ENCODE measurements at regions not wholly inside any gene's neighbourhood (a gene's known extent, or its start where the extent isn't known, plus 50 kb on each side); places are given as distances from the start of the nearest gene placed in this dataset.
"Not testable (repeated sequence)": the region's sequence is repeated elsewhere in the genome, so short reads cannot be mapped to it uniquely, and the experiment has no call there.

DNA sequence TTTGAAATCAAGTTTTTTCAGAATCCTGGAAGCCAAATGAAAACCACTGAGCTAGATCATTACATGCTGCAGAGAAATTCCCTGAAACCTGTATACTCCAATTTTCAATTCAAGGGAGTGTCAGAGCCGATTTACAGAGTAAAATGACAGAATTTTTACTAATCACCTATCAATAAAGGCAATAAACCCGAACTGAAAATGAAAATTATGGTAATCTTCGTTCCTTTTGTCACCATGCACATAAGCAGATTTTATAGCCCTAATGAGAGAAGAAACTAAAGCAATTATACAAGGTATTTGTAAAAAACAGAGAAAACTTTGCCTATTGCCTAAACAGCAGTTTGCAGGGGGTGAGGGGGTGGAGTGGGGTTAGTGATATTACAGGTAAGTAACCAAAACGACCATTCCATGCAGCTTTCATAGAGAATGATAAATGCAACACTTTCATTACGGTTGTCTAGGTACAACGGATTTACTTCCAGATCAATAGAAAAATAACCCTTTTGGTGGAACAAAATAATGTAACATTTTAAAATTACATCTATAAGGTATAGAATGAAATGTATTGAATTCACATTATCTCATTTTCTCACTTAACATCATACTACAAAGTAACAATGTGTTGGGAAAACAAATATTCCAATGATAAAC, 115.2 kb upstream of the BEND6 start:
- DNase-seq (ENCODE audit: low spot score) = no peak

DNA sequence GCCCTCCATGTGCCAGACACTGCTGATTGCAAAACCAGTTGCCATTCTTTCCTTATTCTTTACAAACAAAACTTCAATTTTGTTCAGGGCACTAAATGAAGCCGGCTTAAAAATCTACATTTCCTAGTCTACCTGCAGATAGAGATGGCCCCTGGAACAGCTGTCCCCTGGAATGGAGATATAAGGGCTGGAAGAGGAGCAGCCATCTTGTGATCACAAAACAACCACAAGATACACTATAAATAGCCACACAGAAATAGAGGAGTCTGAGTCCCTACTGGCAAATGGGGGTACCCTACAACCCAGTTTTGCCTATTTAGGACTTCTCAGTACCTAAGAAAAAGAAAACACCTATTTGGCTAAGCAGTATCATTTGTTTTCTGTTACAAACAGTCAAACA, 115.9 kb upstream of the BEND6 start:
- DNase-seq (ENCODE audit: low spot score) = no peak

DNA sequence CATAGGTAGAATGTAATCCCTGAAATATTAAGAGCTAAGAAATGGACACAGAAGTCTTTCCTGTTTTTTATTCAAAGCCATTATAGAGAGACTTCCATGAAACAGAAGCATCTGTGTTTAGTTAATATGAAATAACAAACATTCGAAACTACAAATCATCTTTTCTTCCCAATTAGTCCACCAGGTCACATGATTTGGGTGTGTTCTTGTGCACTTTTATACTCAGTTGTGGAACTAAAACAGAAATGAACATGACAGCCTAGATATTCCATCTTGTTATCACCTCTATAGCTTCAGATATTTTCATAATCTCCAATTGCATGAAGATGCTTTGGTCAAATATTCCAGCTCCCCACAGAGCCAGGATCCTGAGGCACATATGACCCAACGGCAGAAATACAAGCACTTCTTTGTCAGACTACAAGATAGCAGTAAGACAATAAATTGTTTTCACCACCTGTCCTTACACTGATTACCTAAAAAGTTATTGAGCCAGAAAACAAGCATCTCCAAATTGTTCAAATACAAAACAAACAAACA, 116.8 kb upstream of the BEND6 start:
- DNase-seq (ENCODE audit: low spot score) = no peak

DNA sequence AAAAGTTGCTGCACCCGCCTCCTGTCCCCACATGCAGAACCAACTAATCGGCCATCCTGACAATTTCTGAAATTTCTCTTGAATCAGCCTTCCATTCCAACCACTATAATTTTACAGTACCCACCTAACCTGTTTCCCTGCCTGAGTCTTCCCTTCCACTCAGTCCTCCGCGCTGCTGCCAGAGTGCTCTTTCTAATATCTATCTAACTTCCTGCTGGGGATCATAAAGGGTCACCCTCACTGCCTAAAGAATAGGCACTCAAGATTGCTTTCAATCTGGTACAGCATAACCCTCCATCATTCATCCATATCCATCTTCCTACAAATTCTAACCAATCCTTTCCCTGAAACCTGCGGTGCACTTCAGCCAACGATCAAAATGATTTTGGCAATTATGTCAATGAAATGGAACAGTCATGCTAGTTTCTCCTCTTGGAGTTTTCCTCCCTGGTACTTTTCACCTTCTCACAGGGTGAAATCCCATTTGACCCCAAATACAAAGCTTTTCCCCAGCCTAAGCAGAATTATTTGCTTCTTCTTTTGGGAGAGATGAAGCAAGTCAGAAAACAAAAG, 117.5 kb upstream of the BEND6 start:
- DNase-seq (ENCODE audit: low spot score) = no peak

DNA sequence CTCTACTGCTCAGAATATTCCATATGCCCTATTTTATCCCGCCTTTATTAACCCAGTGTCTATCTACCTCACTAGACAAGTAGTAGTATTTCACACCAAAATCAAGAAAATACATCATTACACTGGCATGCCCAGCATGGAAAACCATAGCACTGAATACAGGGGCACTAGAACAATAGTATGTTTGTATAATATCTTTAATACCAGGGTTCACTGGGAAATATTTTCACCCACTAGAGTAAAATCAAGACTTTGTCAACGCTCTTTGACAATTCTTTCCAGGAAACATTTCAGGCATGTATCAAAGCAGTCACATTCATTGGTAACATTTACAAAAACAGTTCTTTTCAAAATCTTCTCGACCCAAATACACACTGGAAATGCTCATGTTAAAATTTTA, 119.3 kb upstream of the BEND6 start:
- peak; percentile 77 for DNase-seq (ENCODE audit: low spot score)

DNA sequence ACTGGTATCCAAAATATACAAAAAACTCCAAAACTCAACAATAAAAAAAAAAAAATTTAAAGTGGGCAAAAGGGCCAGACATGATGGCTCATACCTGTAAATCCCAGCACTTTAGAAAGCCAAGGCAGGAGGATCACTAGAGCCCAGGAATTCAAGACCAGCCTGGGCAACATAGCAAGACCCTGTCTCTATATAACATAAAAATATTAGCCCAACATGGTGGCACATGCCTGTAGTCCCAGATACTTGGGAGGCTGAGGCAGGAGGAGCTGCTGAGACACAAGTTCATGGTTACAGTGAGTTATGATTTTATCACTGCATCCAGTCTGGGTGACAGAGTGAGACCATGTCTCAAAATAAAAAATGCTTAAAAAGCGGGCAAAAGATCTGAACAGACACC, 121.0 kb upstream of the BEND6 start:
- no peak for DNase-seq (ENCODE audit: low spot score)

DNA sequence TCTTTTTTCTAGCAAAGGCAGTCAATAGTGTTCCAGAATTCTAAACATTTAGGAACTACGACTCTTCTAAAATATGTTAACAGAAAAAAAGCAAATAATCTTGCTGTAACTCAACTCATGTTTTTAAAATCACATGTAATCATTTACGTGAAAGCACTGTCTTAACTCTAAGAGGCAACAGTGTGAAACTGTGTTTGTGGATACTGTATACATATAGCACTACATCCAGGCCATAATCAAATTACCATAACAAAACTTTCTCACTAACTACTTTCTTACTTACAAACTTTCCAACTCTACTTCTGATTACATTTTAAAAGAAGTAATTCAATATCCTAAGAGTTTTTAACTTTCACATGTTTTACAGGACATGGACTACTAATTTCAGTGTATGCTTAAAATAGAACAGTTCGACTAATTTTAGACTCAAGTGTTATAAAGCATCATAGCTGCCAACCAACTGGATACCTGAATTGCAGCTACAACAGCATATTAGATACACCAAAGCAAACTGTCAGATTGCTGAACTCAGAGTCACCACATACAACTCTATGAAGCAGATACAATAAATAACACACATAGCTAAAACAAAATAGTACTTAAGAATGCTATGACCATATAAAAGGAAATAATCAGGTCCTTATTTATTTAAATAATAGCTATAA, 121.6 kb upstream of the BEND6 start:
- no peak for DNase-seq (ENCODE audit: low spot score)

DNA sequence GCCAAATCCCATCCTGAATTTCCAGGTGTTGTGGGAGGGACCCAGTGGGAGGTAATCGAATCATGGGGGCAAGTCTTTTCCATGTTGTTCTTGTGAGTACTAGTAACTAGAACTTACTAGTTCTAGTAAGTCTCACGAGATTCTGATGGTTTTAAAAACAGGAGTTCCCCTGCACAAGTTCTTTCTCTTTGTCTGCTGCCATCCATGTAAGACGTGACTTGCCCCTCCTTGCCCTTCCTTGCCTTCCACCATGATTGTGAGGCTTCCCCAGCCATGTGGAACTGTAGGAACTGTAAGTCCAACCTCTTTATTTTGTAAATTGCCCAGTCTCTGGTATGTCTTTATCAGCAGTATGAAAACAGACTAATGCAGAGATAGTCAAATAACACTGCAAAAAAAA, 122.7 kb upstream of the BEND6 start:
- no peak for DNase-seq (ENCODE audit: low spot score)

DNA sequence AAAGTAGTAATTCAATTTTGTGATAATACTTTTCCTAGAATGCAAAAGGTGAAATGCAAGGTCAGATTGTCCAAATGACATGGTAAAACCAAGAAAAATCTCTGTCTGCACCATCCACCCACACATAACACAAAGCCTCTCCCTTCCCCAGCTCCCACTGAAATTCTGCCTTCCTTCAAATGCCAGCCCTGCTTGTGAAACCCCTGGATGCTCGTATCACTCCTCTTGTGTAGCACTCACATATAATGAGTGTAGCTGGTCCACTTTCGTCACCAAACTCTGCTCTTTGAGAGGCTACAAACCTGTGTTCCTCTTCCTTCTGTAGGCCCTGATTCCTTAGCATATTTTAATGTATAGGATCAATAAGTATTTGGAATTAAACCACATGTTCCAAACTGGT, 123.6 kb upstream of the BEND6 start:
- DNase-seq (ENCODE audit: low spot score) = no peak

DNA sequence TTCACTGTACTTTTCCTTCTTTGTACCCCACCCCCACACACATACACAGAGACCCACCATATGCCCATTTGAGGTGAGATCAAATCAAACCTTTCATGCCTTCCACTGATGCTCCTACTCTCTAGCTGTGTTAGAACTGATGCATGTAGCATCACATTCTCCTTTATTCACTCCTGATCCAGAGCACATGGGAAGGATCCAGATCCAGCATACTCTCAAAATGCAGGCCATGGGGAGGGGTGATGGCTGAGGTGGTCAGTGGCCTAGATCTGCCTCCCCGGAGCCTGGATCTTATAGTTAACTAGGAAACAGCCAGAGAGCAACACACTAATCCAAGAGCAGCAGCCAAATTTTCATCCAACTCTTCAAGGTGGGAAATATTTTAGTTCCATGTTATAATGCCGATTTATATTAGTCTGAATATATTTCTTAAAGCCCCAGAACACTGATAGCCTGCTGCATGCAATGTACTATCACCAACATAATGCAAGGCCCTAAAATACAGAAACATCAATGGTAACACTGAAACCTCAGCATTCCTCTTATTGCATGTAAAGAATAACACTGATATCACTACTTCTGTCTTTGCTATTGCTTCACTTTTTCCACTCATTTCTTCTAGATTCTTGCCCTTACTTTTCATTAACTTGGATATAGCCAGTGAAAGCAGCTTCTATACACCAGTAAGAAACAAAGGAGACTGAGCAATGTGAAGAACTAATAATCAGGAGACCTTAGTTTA, 126.8 kb upstream of the BEND6 start:
- DNase-seq (ENCODE audit: low spot score) = no peak

DNA sequence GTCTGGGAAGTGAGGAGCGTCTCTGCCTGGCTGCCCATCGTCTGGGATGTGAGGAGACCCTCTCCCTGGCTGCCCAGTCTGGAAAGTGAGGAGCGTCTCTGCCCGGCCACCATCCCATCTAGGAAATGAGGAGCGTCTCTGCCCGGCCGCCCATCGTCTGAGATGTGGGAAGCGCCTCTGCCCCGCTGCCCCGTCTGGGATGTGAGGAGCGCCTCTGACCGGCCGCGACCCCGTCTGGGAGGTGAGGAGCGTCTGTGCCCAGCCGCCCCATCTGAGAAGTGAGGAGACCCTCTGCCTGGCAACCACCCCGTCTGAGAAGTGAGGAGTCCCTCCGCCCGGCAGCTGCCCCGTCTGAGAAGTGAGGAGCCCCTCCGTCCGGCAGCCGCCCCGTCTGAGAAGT, 130.5 kb upstream of the BEND6 start:
- not testable (repeated sequence) for DNase-seq (ENCODE audit: low spot score)

DNA sequence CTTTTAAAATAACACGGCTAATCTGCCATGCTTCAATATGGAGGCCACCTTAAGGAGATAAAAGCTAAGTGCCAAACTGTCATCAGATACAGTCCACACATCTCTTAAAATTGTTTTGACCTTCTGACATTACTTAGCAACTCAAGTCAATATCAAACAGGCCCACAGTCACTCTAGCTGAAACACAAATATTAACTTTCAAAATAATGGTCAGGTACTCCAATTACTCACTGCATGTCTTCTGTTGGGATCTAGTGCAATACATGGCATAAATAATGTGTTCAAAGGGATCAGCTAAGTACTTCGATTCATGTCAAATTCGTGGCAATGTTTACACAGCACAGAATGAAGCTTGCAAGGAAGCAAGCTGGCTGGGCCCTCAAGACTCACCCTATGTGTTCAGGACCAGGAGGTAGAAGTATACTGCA, 133.9 kb upstream of the BEND6 start:
- no peak for DNase-seq (ENCODE audit: low spot score)

DNA sequence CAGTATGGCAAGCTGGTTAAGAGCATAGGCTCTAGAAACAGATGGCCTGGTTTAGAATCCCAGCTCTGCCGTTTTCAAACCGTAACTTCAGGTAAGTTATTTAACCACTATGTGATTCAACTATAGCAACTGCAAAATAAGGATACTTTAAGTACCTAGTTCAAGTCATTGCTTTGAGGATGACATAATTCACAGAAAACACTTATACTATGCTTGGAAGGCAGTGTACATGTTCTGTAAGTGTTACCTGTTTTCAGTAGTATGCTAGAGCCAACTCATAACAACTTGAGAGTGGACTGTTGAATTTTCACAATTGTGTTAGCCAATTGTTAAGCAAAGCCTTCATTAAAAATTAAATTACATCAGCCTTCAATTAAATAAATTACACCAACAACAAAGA, 134.8 kb upstream of the BEND6 start:
- no peak for DNase-seq (ENCODE audit: low spot score)

DNA sequence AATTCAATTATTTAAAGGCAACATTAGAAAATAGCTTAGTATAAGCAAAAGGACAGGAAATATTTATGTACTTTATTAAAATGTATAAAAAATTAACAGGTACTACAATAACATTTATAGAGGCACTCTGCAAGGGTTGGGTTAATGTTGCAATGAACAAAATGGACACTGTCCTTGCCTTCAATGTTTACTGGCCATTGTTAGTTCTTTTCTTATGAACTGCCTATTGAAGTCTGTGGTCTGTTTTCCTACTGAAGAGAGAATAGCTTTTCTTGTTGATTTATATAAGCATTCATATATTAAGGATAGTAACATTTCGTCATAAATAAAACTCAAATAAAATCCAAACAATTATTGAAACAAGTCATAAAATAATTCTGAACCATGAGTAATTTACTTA, 135.3 kb upstream of the BEND6 start:
- DNase-seq (ENCODE audit: low spot score) = no peak

DNA sequence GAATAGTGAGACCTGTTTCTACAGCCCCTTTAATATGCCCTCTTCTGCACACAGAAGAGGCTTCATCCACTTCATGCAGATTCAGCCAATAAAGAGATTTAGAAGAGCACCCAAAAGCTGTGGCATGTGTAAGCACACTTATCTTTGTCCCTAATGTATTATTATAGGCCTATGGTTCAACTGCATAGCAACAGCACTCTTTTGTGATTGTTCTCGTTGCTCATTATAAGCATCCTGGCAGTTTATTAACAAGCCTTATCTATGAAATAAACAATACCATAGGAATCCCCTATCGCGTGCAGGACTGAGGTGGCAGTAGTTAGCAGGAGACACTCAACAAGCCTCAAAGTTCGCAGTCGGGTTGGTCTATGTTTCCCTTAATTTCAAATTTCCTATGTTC, 138.5 kb upstream of the BEND6 start:
- no peak for DNase-seq (ENCODE audit: low spot score)

DNA sequence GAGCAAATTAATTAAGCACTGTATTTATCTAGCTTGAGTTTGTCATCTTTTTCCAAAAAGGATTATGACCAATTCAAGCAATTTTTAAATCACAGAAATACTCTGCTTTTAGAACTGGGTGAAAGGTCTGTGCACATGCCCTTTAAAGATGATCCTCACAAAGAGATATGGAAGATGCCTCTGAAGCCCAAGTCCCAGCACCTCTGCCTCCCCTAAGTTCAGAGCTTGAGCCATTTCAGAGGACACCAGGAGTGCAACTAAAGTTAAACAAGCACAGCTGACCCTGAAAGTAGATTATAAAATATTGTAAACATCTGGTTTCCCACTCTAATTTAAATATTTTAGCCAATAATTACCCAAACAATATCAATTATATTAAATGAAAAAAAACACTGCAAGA, 139.5 kb upstream of the BEND6 start:
- DNase-seq (ENCODE audit: low spot score) = no peak

DNA sequence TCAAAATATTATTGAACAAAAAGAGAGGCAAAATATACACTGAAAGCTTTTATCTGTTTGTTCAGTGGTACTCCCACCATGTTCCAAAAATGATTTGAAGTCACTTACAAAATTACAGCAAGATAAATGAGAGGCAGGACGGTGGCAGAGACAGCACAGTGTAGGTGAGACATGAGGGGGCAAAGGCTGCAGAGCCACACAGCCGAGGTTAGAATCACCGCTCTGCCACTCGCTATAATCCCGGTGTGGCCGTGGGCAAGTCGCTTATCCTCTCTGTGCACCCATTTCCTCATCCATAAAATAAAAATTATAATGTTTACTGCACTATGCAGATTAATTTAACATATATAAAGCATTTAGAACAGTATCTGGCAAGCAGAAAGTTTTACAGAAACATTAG, 140.1 kb upstream of the BEND6 start:
- no peak for DNase-seq (ENCODE audit: low spot score)

DNA sequence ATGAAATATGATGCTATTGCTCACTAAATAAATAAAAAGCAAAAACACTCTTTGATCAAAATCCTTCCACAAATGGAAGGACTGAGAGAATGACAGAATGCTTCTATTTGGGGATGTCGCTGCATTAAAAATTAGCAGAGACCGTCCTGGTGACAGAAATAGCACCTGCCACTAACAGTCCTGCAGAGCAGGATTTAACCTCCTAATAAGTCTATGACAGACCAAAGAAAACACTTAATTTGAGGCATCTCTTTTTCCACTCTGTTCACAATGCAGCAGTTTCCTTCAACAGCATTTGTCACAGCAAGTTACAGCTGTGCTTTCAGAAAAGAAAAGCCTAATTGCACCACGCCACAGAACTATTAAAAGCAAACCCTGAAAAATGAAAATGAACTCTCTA, 140.6 kb upstream of the BEND6 start:
- no peak for DNase-seq (ENCODE audit: low spot score)

DNA sequence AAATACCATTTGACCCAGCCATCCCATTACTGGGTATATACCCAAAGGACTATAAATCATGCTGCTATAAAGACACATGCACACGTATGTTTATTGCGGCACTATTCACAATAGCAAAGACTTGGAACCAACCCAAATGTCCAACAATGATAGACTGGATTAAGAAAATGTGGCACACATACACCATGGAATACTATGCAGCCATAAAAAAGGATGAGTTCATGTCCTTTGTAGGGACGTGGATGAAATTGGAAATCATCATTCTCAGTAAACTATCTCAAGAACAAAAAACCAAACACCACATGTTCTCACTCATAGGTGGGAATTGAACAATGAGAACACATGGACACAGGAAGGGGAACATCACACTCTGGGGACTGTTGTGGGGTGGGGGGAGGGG, 142.1 kb upstream of the BEND6 start:
- not testable (repeated sequence) for DNase-seq (ENCODE audit: low spot score)

DNA sequence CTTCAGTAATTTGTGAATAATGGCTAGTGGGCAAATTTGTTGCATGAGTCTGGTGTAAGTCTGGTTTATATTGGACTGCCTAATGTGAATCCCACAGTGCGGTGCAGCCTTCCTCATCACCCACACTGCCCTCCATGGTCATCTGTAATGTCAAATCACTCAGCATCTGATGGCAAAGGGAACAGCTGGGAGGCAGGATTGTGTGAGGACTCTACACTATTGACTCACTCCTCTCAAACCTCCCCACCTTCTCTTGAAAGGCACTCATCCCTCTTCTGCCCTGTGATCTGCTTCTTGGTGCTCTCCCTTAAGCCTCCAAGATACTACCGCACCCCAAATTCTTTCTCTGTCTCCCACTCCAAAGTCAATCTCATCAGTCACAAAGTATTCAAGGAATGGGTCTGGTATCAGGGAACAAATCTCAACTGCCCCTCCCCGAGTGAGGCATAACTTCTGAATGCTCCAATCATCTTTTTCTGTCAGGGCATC, 146.0 kb upstream of the BEND6 start:
- DNase-seq (ENCODE audit: low spot score) = no peak

DNA sequence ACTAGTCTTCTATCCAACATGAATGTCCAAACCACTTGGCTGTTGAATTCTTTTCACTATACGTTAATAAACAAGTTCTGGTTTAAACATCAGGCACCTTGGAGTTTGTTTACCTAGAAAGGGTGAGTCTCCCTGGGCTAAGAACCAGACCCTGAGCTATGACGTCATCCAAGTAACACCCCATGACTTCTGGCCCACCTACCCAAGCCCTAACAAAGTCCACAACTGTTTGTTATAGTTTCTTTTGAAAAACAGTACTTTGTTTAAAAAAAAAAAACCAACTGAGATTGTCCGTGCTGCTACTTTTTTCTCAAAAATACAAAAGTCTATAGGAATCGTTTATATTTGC, 146.9 kb upstream of the BEND6 start:
- DNase-seq (ENCODE audit: low spot score) = no peak

DNA sequence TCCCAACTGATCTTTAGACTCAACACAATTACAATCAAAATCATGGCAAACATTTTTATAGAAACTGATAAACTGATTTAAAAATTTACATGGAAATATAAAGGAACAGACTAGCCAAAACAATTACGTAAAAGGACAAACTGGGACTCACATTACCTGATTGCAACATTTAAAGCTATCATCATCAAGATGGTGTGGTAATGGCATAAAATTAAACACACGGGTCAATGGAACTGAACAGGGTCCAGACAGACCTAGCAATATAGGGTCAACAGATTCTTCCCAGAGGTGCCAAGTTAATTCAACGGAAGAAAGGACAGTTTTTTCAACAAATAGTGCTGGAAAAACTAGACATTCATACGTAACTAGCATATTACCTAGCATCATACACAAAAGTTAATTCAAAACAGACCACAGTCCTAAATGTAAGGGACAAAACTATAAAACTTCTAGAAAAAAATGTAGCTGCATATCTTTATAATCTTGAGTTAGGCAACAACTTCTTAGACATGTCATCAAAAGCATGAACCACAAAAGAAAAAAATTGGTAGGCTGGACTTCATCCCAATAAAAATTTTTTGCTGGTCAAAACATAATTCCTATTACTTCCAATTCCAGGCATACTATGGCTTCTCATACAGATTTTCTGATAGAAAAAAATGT, 147.4 kb upstream of the BEND6 start:
- DNase-seq (ENCODE audit: low spot score) = no peak

Measured in COLO829 (cell line).